NT2/D1 (cell line): ENCODE measurements at regions not wholly inside any gene's neighbourhood (a gene's known extent, or its start where the extent isn't known, plus 50 kb on each side); places are given as distances from the start of the nearest gene placed in this dataset.
"Not testable (repeated sequence)": the region's sequence is repeated elsewhere in the genome, so short reads cannot be mapped to it uniquely, and the experiment has no call there.

Experiments used
- DNase-seq: peaks from one replicate; pipeline ENCODE4 v3.0.0-alpha.2; 2011; ENCODE audit warnings: low read depth, low spot score
- H3K27me3 ChIP-seq: 2 replicates; pipeline ENCODE4 v1.6.0; 2011; ENCODE audit warnings: mild to moderate bottlenecking; ENCODE audit not compliant: insufficient read length, insufficient read depth
- H3K36me3 ChIP-seq: 2 replicates; pipeline ENCODE4 v1.6.1; 2011; ENCODE audit warnings: mild to moderate bottlenecking, low read length, mixed read lengths; ENCODE audit not compliant: insufficient read depth, insufficient read length
- H3K4me1 ChIP-seq: 2 replicates; pipeline ENCODE4 v1.5.1; 2011; ENCODE audit not compliant: insufficient read depth, insufficient read length
- H3K4me3 ChIP-seq: 2 replicates; pipeline ENCODE4 v1.5.1; 2011; ENCODE audit warnings: low read depth; ENCODE audit not compliant: insufficient read length
- H3K9ac ChIP-seq: 2 replicates; pipeline ENCODE4 v1.6.0; 2011; ENCODE audit warnings: low read depth; ENCODE audit not compliant: insufficient read length
- H3K9me3 ChIP-seq: 2 replicates; pipeline ENCODE4 v1.5.1; 2011; ENCODE audit warnings: mild to moderate bottlenecking, low read length; ENCODE audit not compliant: insufficient read depth
- SUZ12 ChIP-seq: IDR thresholded peaks from 2 replicates; pipeline ENCODE4 v1.6.1; 2011; ENCODE audit not compliant: insufficient read length, insufficient read depth; ENCODE audit errors: extremely low read depth
- YY1 ChIP-seq: IDR thresholded peaks from 2 replicates; pipeline ENCODE4 v1.6.1; 2011; ENCODE audit not compliant: insufficient read length, insufficient read depth
- ZNF274 ChIP-seq: IDR thresholded peaks from 2 replicates; pipeline ENCODE4 v1.6.1; 2011; ENCODE audit warnings: mild to moderate bottlenecking, low read depth, low read length

- Histone ChIP-seq H3K4me3 (no peak overlapping the region), H3K9me3 (no peaks in the 10 kb centered on the region), H3K4me1 (no peaks in the 10 kb centered on the region), H3K9ac (no peak overlapping the region), H3K36me3 (no peaks in the 10 kb centered on the region), H3K27me3 (no peaks in the 10 kb centered on the region)
- DNase-seq: no peak
- no peak for TF ChIP-seq YY1
- no peak for TF ChIP-seq ZNF274
- TF ChIP-seq SUZ12: no peak
Observed at GRCh38 chr11:24199461-24199860, 297.4 kb upstream of the LUZP2 start.

DNA sequence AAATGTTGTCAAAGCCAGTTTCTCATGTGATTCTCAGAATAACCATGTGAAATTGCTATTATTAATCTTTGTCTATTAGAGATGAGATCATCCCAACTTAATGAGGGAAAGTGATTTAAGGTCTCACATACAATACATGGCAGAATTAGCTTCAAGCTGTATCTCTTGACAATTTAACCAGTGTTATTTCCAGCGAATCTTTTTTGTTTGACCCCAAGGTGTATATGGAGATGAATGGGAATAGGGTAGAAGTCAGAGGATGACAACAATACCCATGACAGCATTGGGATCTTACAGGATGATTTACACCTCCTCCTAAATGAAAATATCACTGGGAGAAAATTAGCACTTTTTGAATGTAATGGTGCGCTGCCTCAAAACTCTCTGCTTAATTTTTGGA, 290.8 kb upstream of the LUZP2 start:
- no peak for TF ChIP-seq SUZ12
- TF ChIP-seq YY1: no peak
- Histone ChIP-seq H3K36me3 (no peaks in the 10 kb centered on the region), H3K9ac (no peak overlapping the region), H3K4me3 (no peak overlapping the region), H3K27me3 (no peaks in the 10 kb centered on the region), H3K4me1 (no peaks in the 10 kb centered on the region), H3K9me3 (no peaks in the 10 kb centered on the region)
- DNase-seq: no peak

DNA sequence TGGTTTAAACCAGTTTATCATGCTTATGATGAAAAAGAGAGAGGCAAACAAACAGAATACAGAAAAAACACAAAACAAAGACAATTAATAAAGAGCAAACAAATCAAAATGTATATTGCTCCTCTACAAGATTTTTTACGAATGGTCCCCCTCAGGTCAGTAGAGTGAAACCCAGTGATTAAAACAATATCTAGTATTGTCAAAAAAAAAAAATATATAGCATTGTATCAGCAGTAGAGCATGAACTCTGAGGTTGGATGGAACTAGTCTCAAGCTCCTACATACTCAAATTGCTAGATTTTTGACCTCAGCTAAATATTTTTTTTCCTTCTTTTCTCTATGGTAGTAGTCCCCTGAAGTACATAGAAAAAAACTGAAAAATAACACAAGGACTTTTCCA, 290.3 kb upstream of the LUZP2 start:
- H3K9me3 ChIP-seq: no peaks in the 10 kb centered on the region
- H3K4me3 ChIP-seq: no peak overlapping the region
- H3K27me3 ChIP-seq: no peaks in the 10 kb centered on the region
- no peaks in the 10 kb centered on the region for H3K36me3 ChIP-seq
- DNase-seq: no peak
- no peak overlapping the region for H3K9ac ChIP-seq
- TF ChIP-seq SUZ12: no peak
- TF ChIP-seq YY1: no peak
- no peak for TF ChIP-seq ZNF274
- no peaks in the 10 kb centered on the region for H3K4me1 ChIP-seq

DNA sequence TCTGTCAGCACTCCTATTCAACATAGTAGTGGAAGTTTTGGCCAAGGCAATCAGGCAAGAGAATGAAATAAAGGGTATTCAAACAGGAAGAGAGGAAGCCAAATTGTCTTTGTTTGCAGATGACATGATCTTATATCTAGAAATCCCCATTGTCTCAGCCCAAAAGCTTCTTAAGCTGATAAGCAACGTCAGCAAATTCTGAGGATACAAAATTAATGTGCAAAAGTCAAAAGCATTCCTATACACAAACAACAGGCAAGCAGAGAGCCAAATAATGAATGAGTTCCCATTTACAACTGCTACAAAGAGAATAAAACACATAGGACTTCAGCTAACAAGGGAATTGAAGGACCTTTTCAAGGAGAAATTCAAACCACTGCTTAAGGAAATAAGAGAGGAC, 280.4 kb upstream of the LUZP2 start:
- H3K27me3 ChIP-seq: no peaks in the 10 kb centered on the region
- no peaks in the 10 kb centered on the region for H3K9me3 ChIP-seq
- no peak for TF ChIP-seq YY1
- TF ChIP-seq SUZ12: no peak
- no peak for TF ChIP-seq ZNF274
- H3K36me3 ChIP-seq: no peaks in the 10 kb centered on the region
- DNase-seq: no peak
- H3K4me1 ChIP-seq: no peaks in the 10 kb centered on the region
- H3K9ac ChIP-seq: no peak overlapping the region
- H3K4me3 ChIP-seq: no peak overlapping the region

GRCh38 chr11:24217319-24217718, 279.5 kb upstream of the LUZP2 start:
- not testable (repeated sequence) for H3K9ac ChIP-seq, DNase-seq, H3K4me3 ChIP-seq, H3K27me3 ChIP-seq, H3K4me1 ChIP-seq, H3K36me3 ChIP-seq, H3K9me3 ChIP-seq

GRCh38 chr11:24225501-24225900, 271.4 kb upstream of the LUZP2 start:
- Histone ChIP-seq H3K9ac (no peak overlapping the region), H3K27me3 (no peaks in the 10 kb centered on the region), H3K9me3 (no peaks in the 10 kb centered on the region), H3K4me3 (no peak overlapping the region), H3K36me3 (no peaks in the 10 kb centered on the region), H3K4me1 (no peaks in the 10 kb centered on the region)
- TF ChIP-seq SUZ12 (no peak), YY1 (no peak), ZNF274 (no peak)
- no peak for DNase-seq

DNA sequence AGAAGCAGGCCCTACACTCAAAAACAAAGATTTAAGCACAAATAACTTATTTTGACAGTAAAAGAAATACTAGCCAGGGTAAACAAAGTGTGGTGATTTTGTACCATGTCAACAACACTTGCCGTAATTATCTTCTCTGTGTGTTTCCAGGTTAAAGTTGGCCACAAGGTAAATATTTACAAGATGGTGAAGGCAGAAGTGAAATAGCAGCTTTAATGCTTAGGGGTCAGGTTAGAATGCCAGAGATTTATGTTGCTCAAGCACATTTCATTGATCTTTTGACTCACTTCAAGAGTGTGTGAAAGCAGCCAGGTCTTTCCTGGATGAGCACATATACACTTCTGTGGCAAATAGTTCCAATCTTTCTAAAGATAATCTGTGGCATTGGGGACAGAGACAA, 270.2 kb upstream of the LUZP2 start:
- no peak overlapping the region for H3K9ac ChIP-seq
- DNase-seq: no peak

GRCh38 chr11:24233041-24233440, 263.8 kb upstream of the LUZP2 start:
- no peak for DNase-seq
- TF ChIP-seq ZNF274 (no peak), SUZ12 (no peak), YY1 (no peak)
- H3K4me1 ChIP-seq: no peaks in the 10 kb centered on the region
- H3K27me3 ChIP-seq: no peaks in the 10 kb centered on the region
- no peaks in the 10 kb centered on the region for H3K9me3 ChIP-seq
- H3K36me3 ChIP-seq: no peaks in the 10 kb centered on the region
- no peak overlapping the region for H3K4me3 ChIP-seq
- no peak overlapping the region for H3K9ac ChIP-seq

More for the DNA sequence above, 270.2 kb upstream of the LUZP2 start:
- no peak overlapping the region for H3K4me3 ChIP-seq
- TF ChIP-seq ZNF274: no peak
- no peak for TF ChIP-seq YY1
- no peak for TF ChIP-seq SUZ12
- H3K9me3 ChIP-seq: no peaks in the 10 kb centered on the region
- H3K27me3 ChIP-seq: no peaks in the 10 kb centered on the region
- no peaks in the 10 kb centered on the region for H3K36me3 ChIP-seq
- no peaks in the 10 kb centered on the region for H3K4me1 ChIP-seq
